ENCODE measurements at regions not wholly inside any gene's neighbourhood (a gene's known extent, or its start where the extent isn't known, plus 50 kb on each side); places are given as distances from the start of the nearest gene placed in this dataset.

GRCh38 chr4:188649635-188650034 is 510.4 kb downstream of the TRIML1 start:
- TF ChIP-seq, protein P1, sequence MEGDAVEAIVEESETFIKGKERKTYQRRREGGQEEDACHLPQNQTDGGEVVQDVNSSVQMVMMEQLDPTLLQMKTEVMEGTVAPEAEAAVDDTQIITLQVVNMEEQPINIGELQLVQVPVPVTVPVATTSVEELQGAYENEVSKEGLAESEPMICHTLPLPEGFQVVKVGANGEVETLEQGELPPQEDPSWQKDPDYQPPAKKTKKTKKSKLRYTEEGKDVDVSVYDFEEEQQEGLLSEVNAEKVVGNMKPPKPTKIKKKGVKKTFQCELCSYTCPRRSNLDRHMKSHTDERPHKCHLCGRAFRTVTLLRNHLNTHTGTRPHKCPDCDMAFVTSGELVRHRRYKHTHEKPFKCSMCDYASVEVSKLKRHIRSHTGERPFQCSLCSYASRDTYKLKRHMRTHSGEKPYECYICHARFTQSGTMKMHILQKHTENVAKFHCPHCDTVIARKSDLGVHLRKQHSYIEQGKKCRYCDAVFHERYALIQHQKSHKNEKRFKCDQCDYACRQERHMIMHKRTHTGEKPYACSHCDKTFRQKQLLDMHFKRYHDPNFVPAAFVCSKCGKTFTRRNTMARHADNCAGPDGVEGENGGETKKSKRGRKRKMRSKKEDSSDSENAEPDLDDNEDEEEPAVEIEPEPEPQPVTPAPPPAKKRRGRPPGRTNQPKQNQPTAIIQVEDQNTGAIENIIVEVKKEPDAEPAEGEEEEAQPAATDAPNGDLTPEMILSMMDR (IDR thresholded peaks at IDR 0.05), result no peak
- no peak for TF ChIP-seq POLR2A (IDR thresholded peaks at IDR 0.05)
- no peak for TF ChIP-seq EP300 (IDR thresholded peaks at IDR 0.05)
- H3K4me1 ChIP-seq (ENCODE audit: insufficient read depth), result no peaks in the 10 kb centered on the region
- H3K27me3 ChIP-seq, result no peaks in the 10 kb centered on the region
- no peak for DNase-seq
- intact Hi-C loops (cut with DNase I), result no loop called here
- no peaks in the 10 kb centered on the region for H3K9me3 ChIP-seq
- no peaks in the 10 kb centered on the region for H3K36me3 ChIP-seq
- no peak overlapping the region for H3K27ac ChIP-seq
- 77 to 79% (median 78%) methylated on average over 7 of the region's 7 CpGs for WGBS, 3 donors
- no peak overlapping the region for H3K4me3 ChIP-seq

GRCh38 chr4:188650516-188650915 is 511.3 kb downstream of the TRIML1 start:
- intact Hi-C loops (cut with DNase I), result no loop called here
- 29 to 36% (median 35%) methylated on average over 4 of the region's 4 CpGs for WGBS, 3 donors
- no peaks in the 10 kb centered on the region for H3K36me3 ChIP-seq

GRCh38 chr4:188657365-188657764 is 518.1 kb downstream of the TRIML1 start:
- no peaks in the 10 kb centered on the region for H3K9me3 ChIP-seq
- no peak overlapping the region for H3K4me3 ChIP-seq
- no peak for DNase-seq
- H3K36me3 ChIP-seq, result no peaks in the 10 kb centered on the region
- WGBS, 3 donors, result 81 to 85% (median 85%) methylated on average over 5 of the region's 5 CpGs
- no peaks in the 10 kb centered on the region for H3K4me1 ChIP-seq (ENCODE audit: insufficient read depth)
- H3K27me3 ChIP-seq, result no peaks in the 10 kb centered on the region
- intact Hi-C loops (cut with DNase I), result no loop called here
- no peak overlapping the region for H3K27ac ChIP-seq
- TF ChIP-seq, protein P1 (IDR thresholded peaks at IDR 0.05), result no peak
- TF ChIP-seq POLR2A (IDR thresholded peaks at IDR 0.05) (no peak), EP300 (IDR thresholded peaks at IDR 0.05) (no peak)

More at GRCh38 chr4:188650516-188650915, 511.3 kb downstream of the TRIML1 start:
- Histone ChIP-seq H3K4me3 (no peak overlapping the region), H3K4me1 (ENCODE audit: insufficient read depth) (no peaks in the 10 kb centered on the region), H3K9me3 (no peaks in the 10 kb centered on the region), H3K27ac (no peak overlapping the region), H3K27me3 (no peaks in the 10 kb centered on the region)
- no peak for DNase-seq
- TF ChIP-seq POLR2A (IDR thresholded peaks at IDR 0.05) (no peak), EP300 (IDR thresholded peaks at IDR 0.05) (no peak)
- TF ChIP-seq, protein P1 (IDR thresholded peaks at IDR 0.05), result no peak

DNA sequence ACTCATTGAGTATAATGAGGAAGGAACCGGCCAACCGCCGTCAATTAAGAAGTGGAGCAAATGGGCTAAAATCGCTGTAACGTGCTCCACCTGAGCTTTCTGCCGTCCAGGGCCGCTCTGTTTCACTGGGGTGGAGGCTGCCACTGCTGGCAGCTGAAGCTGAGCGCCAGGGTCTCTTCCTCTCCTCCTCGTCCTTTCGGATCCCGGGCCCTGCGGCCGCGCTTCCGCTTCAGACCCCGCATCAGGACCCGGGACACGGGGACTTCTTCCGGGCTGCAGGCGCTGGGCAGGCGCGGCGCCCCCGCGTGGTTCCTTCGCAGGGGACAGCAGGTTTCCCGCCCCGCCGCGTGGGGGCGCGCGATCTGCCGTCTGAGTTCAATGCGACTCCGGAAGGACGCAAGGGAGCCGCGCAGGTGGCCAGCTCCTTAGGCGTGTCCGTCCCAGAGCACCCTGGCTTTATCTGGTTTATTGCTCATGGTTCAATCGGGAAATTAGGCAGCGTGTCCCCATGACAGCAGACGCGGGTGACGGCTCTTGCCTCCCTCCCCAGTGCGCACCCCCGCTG is 519.8 kb downstream of the TRIML1 start:
- Histone ChIP-seq H3K27ac (no peak overlapping the region), H3K9me3 (no peaks in the 10 kb centered on the region), H3K4me3 (no peak overlapping the region), H3K36me3 (no peaks in the 10 kb centered on the region), H3K27me3 (no peaks in the 10 kb centered on the region), H3K4me1 (ENCODE audit: insufficient read depth) (no peaks in the 10 kb centered on the region)
- TF ChIP-seq EP300 (IDR thresholded peaks at IDR 0.05) (no peak), POLR2A (IDR thresholded peaks at IDR 0.05) (no peak)
- TF ChIP-seq, protein P1 (IDR thresholded peaks at IDR 0.05), result no peak
- 80 to 90% (median 88%) methylated on average over 48 of the region's 48 CpGs for WGBS, 3 donors
- DNase-seq, result no peak
- intact Hi-C loops (cut with DNase I), result no loop called here
